Loucy (cell line): ENCODE measurements at regions not wholly inside any gene's neighbourhood (a gene's known extent, or its start where the extent isn't known, plus 50 kb on each side); places are given as distances from the start of the nearest gene placed in this dataset.

ENCODE experiments used
- H2AFZ ChIP-seq: fragments of 200-600 bp; sonication (generic); 2 replicates; pipeline ENCODE4 v1.6.0; 2016; ENCODE audit warnings: antibody characterized with exemption, mild to moderate bottlenecking, low read length, moderate library complexity
- H3F3A ChIP-seq: fragments of 200-600 bp; 2 replicates; pipeline ENCODE4 v1.6.0; 2016; ENCODE audit warnings: antibody characterized with exemption, low read depth, mild to moderate bottlenecking
- H3K27me3 ChIP-seq: fragments of 200-600 bp; sonication (generic); 2 replicates; pipeline ENCODE4 v1.6.1; 2014; ENCODE audit warnings: low read length, mild to moderate bottlenecking; ENCODE audit not compliant: insufficient read depth, poor library complexity, severe bottlenecking
- H3K36me3 ChIP-seq: fragments of 200-600 bp; sonication (generic); 2 replicates; pipeline ENCODE4 v1.6.1; 2016; ENCODE audit warnings: low read length; ENCODE audit not compliant: insufficient read depth
- H3K4me1 ChIP-seq: fragments of 200-600 bp; sonication (generic); 2 replicates; pipeline ENCODE4 v1.5.1; 2014; ENCODE audit warnings: low read length, mild to moderate bottlenecking; ENCODE audit not compliant: insufficient read depth, poor library complexity, severe bottlenecking
- H3K4me2 ChIP-seq: fragments of 200-600 bp; sonication (generic); 2 replicates; pipeline ENCODE4 v1.6.0; 2014; ENCODE audit warnings: antibody characterized with exemption, low read length, low read depth, mild to moderate bottlenecking; ENCODE audit not compliant: poor library complexity, severe bottlenecking
- H3K4me3 ChIP-seq: fragments of 200-600 bp; sonication (generic); 2 replicates; pipeline ENCODE4 v1.5.1; 2014; ENCODE audit warnings: low read length, mild to moderate bottlenecking, mixed read lengths; ENCODE audit not compliant: poor library complexity, severe bottlenecking
- H3K79me2 ChIP-seq: fragments of 200-600 bp; sonication (generic); 2 replicates; pipeline ENCODE4 v1.6.1; 2014; ENCODE audit warnings: low read length; ENCODE audit not compliant: insufficient read depth
- H3K9ac ChIP-seq: fragments of 200-600 bp; sonication (generic); 2 replicates; pipeline ENCODE4 v1.6.0; 2014; ENCODE audit warnings: mild to moderate bottlenecking, low read depth, low read length, moderate library complexity; ENCODE audit not compliant: poor library complexity, severe bottlenecking
- H3K9me2 ChIP-seq: fragments of 200-600 bp; sonication (generic); replicated peaks from 2 replicates; pipeline ENCODE4 v1.6.1; 2016; ENCODE audit warnings: low read depth, low read length, mixed read lengths
- H3K9me3 ChIP-seq: fragments of 200-600 bp; sonication (generic); 2 replicates; pipeline ENCODE4 v1.6.1; 2014; ENCODE audit warnings: mild to moderate bottlenecking, antibody characterized with exemption, low read length, low read depth; ENCODE audit not compliant: insufficient read depth
- H4K20me1 ChIP-seq: fragments of 200-600 bp; sonication (generic); 2 replicates; pipeline ENCODE4 v1.6.0; 2014; ENCODE audit warnings: antibody characterized with exemption, low read length, mild to moderate bottlenecking; ENCODE audit not compliant: insufficient read depth, poor library complexity, severe bottlenecking
- CTCF ChIP-seq: fragments of 200-600 bp; sonication (generic); conservative IDR thresholded peaks from 2 replicates; pipeline ENCODE4 v1.5.1; 2014; ENCODE audit warnings: mild to moderate bottlenecking, antibody characterized with exemption, low read length
- EZH2phosphoT487 ChIP-seq: fragments of 200-600 bp; IDR thresholded peaks from 2 replicates; pipeline ENCODE4 v1.6.1; 2018; ENCODE audit warnings: antibody characterized with exemption, mild to moderate bottlenecking, moderate library complexity, borderline replicate concordance

- Histone ChIP-seq H3K4me2 (no peak overlapping the region), H3K4me3 (no peak overlapping the region), H3K9me3 (no peaks in the 10 kb centered on the region; the same call in 1 of the 2 replicates), H3K27me3 (no peaks in the 10 kb centered on the region), H3K9ac (no peak overlapping the region), H2AFZ (no peak overlapping the region), H3K4me1 (no peaks in the 10 kb centered on the region), H4K20me1 (no peaks in the 10 kb centered on the region), H3F3A (no peaks in the 10 kb centered on the region), H3K9me2 (no peaks in the 10 kb centered on the region), H3K36me3 (no peaks in the 10 kb centered on the region), H3K79me2 (no peaks in the 10 kb centered on the region)
- TF ChIP-seq EZH2phosphoT487: no peak
- TF ChIP-seq CTCF: no peak
Observed at GRCh38 chr2:49379406-49379805, 225.1 kb upstream of the FSHR start.

- H3K9me2 ChIP-seq: no peaks in the 10 kb centered on the region
- no peak overlapping the region for H3K4me2 ChIP-seq
- no peaks in the 10 kb centered on the region for H3K36me3 ChIP-seq
- H3K9ac ChIP-seq: no peak overlapping the region
- no peaks in the 10 kb centered on the region for H4K20me1 ChIP-seq
- no peaks in the 10 kb centered on the region; the same call in 1 of the 2 replicates for H3K9me3 ChIP-seq
- TF ChIP-seq EZH2phosphoT487 (no peak), CTCF (no peak)
- H3K27me3 ChIP-seq: no peaks in the 10 kb centered on the region
- no peaks in the 10 kb centered on the region for H3F3A ChIP-seq
- H2AFZ ChIP-seq: no peak overlapping the region
- H3K4me3 ChIP-seq: no peak overlapping the region
- H3K79me2 ChIP-seq: no peaks in the 10 kb centered on the region
- H3K4me1 ChIP-seq: no peaks in the 10 kb centered on the region
Observed at GRCh38 chr2:49371128-49371701, 216.9 kb upstream of the FSHR start.

GRCh38 chr2:49369650-49370049, 215.3 kb upstream of the FSHR start:
- no peaks in the 10 kb centered on the region for H3K79me2 ChIP-seq
- no peaks in the 10 kb centered on the region for H3F3A ChIP-seq
- no peak overlapping the region for H3K9ac ChIP-seq
- H3K9me2 ChIP-seq: no peaks in the 10 kb centered on the region
- H4K20me1 ChIP-seq: no peaks in the 10 kb centered on the region
- no peak overlapping the region for H3K4me3 ChIP-seq
- H3K36me3 ChIP-seq: no peaks in the 10 kb centered on the region
- no peaks in the 10 kb centered on the region for H3K9me3 ChIP-seq
- H3K27me3 ChIP-seq: no peaks in the 10 kb centered on the region
- H3K4me2 ChIP-seq: no peak overlapping the region
- H3K4me1 ChIP-seq: no peaks in the 10 kb centered on the region
- no peak overlapping the region for H2AFZ ChIP-seq
- no peak for TF ChIP-seq EZH2phosphoT487
- no peak for TF ChIP-seq CTCF
